Neural progenitor cell (in vitro differentiated cells): ENCODE measurements at regions not wholly inside any gene's neighbourhood (a gene's known extent, or its start where the extent isn't known, plus 50 kb on each side); places are given as distances from the start of the nearest gene placed in this dataset.

Source experiments
- DNase-seq: peaks from one replicate; pipeline ENCODE4 v3.0.0-alpha.2; 2016; ENCODE audit warnings: low spot score
- H2AFZ ChIP-seq: fragments of 200-600 bp; sonication (generic); replicated peaks from 2 replicates; pipeline ENCODE4 v1.6.1; 2016; ENCODE audit warnings: antibody characterized with exemption
- H3F3A ChIP-seq: fragments of 200-600 bp; sonication (generic); 2 replicates; pipeline ENCODE4 v1.6.1; 2016; ENCODE audit warnings: antibody characterized with exemption, low read depth
- H3K27ac ChIP-seq: fragments of 200-600 bp; sonication (generic); 2 replicates; pipeline ENCODE4 v1.5.1; 2016; ENCODE audit warnings: mild to moderate bottlenecking
- H3K27me3 ChIP-seq: fragments of 200-600 bp; sonication (generic); 2 replicates; pipeline ENCODE4 v1.6.1; 2016; ENCODE audit warnings: mild to moderate bottlenecking, moderate library complexity
- H3K36me3 ChIP-seq: fragments of 200-600 bp; sonication (generic); 2 replicates; pipeline ENCODE4 v1.5.1; 2016
- H3K4me1 ChIP-seq: fragments of 200-600 bp; sonication (generic); 2 replicates; pipeline ENCODE4 v1.6.1; 2016; ENCODE audit warnings: mixed run types
- H3K4me2 ChIP-seq: fragments of 200-600 bp; sonication (generic); 2 replicates; pipeline ENCODE4 v1.6.1; 2016
- H3K4me3 ChIP-seq: fragments of 200-600 bp; sonication (generic); 2 replicates; pipeline ENCODE4 v1.5.1; 2016
- H3K79me2 ChIP-seq: fragments of 200-600 bp; sonication (generic); 2 replicates; pipeline ENCODE4 v1.6.1; 2016; ENCODE audit warnings: low read depth
- H3K9ac ChIP-seq: fragments of 200-600 bp; sonication (generic); 2 replicates; pipeline ENCODE4 v1.6.1; 2016
- H3K9me3 ChIP-seq: fragments of 200-600 bp; sonication (generic); 2 replicates; pipeline ENCODE4 v1.5.1; 2016; ENCODE audit warnings: low read depth
- H4K20me1 ChIP-seq: fragments of 200-600 bp; sonication (generic); 2 replicates; pipeline ENCODE4 v1.6.1; 2016; ENCODE audit warnings: low read depth
- H3K27ac Mint-ChIP-seq: 3 replicates; pipeline ENCODE4 v1.8.0; 2021; ENCODE audit warnings: mixed read lengths
- H3K27me3 Mint-ChIP-seq: 2 replicates; pipeline ENCODE4 v1.8.0; 2022; ENCODE audit warnings: low read depth, mild to moderate bottlenecking, inconsistent platforms, moderate library complexity, mixed read lengths; ENCODE audit not compliant: insufficient read depth
- H3K36me3 Mint-ChIP-seq: 3 replicates; pipeline ENCODE4 v1.8.0; 2021; ENCODE audit warnings: mixed read lengths
- H3K4me1 Mint-ChIP-seq: 3 replicates; pipeline ENCODE4 v1.8.0; 2021; ENCODE audit warnings: mixed read lengths
- H3K4me3 Mint-ChIP-seq: 3 replicates; pipeline ENCODE4 v1.8.0; 2021; ENCODE audit warnings: mild to moderate bottlenecking, moderate library complexity, mixed read lengths
- H3K9me3 Mint-ChIP-seq: 3 replicates; pipeline ENCODE4 v1.8.0; 2020; ENCODE audit warnings: mixed read lengths
- EZH2 ChIP-seq: fragments of 200-600 bp; sonication (generic); IDR thresholded peaks from 2 replicates; pipeline ENCODE4 v1.6.1; 2017; ENCODE audit warnings: antibody characterized with exemption, mild to moderate bottlenecking, moderate library complexity
- EZH2phosphoT487 ChIP-seq: fragments of 200-600 bp; sonication (generic); IDR thresholded peaks from 2 replicates; pipeline ENCODE4 v1.6.1; 2017; ENCODE audit warnings: antibody characterized with exemption
- TF ChIP-seq, protein P1 (sequence below): fragments of 200-600 bp; sonication (generic); IDR thresholded peaks from 2 replicates; pipeline ENCODE4 v1.5.1; 2017; ENCODE audit warnings: antibody characterized with exemption, mild to moderate bottlenecking

DNA sequence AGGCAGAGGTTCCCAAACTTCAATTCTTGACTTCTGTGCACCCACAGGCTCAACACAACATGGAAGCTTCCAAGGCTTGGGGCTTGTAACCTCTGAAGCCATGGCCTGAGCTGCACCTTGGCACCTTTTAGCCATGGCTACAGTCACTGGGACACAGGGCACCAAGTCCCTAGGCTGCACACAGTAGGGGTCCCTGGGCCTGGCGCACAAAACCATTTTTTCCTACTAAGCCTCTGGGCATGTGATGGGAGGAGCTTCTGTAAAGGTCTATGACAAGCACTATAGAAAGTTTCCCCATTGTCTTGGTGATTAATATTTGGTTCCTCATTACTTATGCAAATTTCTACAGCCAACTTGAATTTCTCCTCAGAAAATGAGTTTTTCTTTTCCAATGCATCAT, 420.9 kb upstream of the GRM3 start:
- no peak for DNase-seq
- no peak overlapping the region for H3K4me3 ChIP-seq

DNA sequence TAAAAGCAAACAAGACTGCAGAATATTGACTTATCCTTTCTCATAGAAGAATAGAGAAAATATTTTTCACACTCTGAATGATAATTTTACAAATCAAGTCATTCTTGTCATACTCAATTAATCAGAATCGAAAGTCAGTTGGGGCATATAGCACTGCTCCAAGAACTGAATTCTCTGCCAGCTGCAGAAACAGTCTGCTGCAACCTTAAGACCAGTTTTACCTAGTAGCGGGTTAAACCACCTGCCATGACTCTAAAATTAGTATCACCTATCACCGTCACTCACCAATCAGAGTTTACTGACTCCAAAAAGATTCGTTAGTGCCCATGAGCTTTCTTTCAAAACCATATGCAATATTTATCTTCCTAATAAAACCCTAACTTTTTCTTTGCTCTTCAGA, 429.0 kb upstream of the GRM3 start:
- no peaks in the 10 kb centered on the region for H3K9me3 ChIP-seq
- H3K27ac ChIP-seq: no peak overlapping the region
- H3K4me2 ChIP-seq: no peak overlapping the region
- Mint-ChIP-seq H3K36me3 (no peaks in the 10 kb centered on the region), H3K27me3 (no peaks in the 10 kb centered on the region), H3K4me3 (no peak overlapping the region), H3K27ac (no peak overlapping the region), H3K9me3 (no peaks in the 10 kb centered on the region), H3K4me1 (no peaks in the 10 kb centered on the region)
- H3K79me2 ChIP-seq: no peaks in the 10 kb centered on the region
- no peaks in the 10 kb centered on the region for H3F3A ChIP-seq
- H2AFZ ChIP-seq: no peak overlapping the region
- TF ChIP-seq EZH2phosphoT487 (no peak), EZH2 (no peak)
- TF ChIP-seq, protein P1, sequence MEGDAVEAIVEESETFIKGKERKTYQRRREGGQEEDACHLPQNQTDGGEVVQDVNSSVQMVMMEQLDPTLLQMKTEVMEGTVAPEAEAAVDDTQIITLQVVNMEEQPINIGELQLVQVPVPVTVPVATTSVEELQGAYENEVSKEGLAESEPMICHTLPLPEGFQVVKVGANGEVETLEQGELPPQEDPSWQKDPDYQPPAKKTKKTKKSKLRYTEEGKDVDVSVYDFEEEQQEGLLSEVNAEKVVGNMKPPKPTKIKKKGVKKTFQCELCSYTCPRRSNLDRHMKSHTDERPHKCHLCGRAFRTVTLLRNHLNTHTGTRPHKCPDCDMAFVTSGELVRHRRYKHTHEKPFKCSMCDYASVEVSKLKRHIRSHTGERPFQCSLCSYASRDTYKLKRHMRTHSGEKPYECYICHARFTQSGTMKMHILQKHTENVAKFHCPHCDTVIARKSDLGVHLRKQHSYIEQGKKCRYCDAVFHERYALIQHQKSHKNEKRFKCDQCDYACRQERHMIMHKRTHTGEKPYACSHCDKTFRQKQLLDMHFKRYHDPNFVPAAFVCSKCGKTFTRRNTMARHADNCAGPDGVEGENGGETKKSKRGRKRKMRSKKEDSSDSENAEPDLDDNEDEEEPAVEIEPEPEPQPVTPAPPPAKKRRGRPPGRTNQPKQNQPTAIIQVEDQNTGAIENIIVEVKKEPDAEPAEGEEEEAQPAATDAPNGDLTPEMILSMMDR: no peak
- no peak overlapping the region for H3K4me3 ChIP-seq
- H3K27me3 ChIP-seq: no peaks in the 10 kb centered on the region
- H3K4me1 ChIP-seq: no peaks in the 10 kb centered on the region
- no peaks in the 10 kb centered on the region for H3K36me3 ChIP-seq
- H4K20me1 ChIP-seq: no peaks in the 10 kb centered on the region
- H3K9ac ChIP-seq: no peak overlapping the region
- DNase-seq: no peak

More for the DNA sequence above, 420.9 kb upstream of the GRM3 start:
- no peaks in the 10 kb centered on the region for H4K20me1 ChIP-seq
- H3K27ac Mint-ChIP-seq: no peak overlapping the region
- H2AFZ ChIP-seq: no peak overlapping the region
- H3K4me1 ChIP-seq: no peaks in the 10 kb centered on the region
- H3K9ac ChIP-seq: no peak overlapping the region
- H3K27ac ChIP-seq: no peak overlapping the region
- no peaks in the 10 kb centered on the region for H3F3A ChIP-seq
- no peaks in the 10 kb centered on the region for H3K27me3 ChIP-seq
- no peaks in the 10 kb centered on the region for H3K9me3 ChIP-seq
- no peak overlapping the region for H3K4me2 ChIP-seq
- no peak overlapping the region for H3K4me3 Mint-ChIP-seq
- no peaks in the 10 kb centered on the region for H3K27me3 Mint-ChIP-seq
- TF ChIP-seq EZH2phosphoT487: no peak
- no peak for TF ChIP-seq EZH2
- TF ChIP-seq, protein P1: no peak
- no peaks in the 10 kb centered on the region for H3K79me2 ChIP-seq
- H3K36me3 Mint-ChIP-seq: no peaks in the 10 kb centered on the region
- no peaks in the 10 kb centered on the region for H3K36me3 ChIP-seq
- H3K4me1 Mint-ChIP-seq: no peaks in the 10 kb centered on the region
- peaks cover 5% of the 10 kb centered on the region for H3K9me3 Mint-ChIP-seq

- H3K9me3 Mint-ChIP-seq: no peaks in the 10 kb centered on the region
- Histone ChIP-seq H3K36me3 (no peaks in the 10 kb centered on the region), H3K79me2 (no peaks in the 10 kb centered on the region), H3K9ac (no peak overlapping the region), H2AFZ (no peak overlapping the region), H3K27ac (no peak overlapping the region), H3K27me3 (no peaks in the 10 kb centered on the region), H3K9me3 (no peaks in the 10 kb centered on the region), H3K4me2 (no peak overlapping the region), H4K20me1 (no peaks in the 10 kb centered on the region), H3K4me1 (no peaks in the 10 kb centered on the region), H3F3A (no peaks in the 10 kb centered on the region), H3K4me3 (no peak overlapping the region)
- no peak for DNase-seq
- no peaks in the 10 kb centered on the region for H3K27me3 Mint-ChIP-seq
- H3K27ac Mint-ChIP-seq: no peak overlapping the region
- H3K4me1 Mint-ChIP-seq: no peaks in the 10 kb centered on the region
- TF ChIP-seq EZH2phosphoT487 (no peak), EZH2 (no peak)
- TF ChIP-seq, protein P1: no peak
- H3K4me3 Mint-ChIP-seq: no peak overlapping the region
- no peaks in the 10 kb centered on the region for H3K36me3 Mint-ChIP-seq
Observed at GRCh38 chr7:86212976-86213375, 430.7 kb upstream of the GRM3 start.

GRCh38 chr7:86209036-86209435, 434.7 kb upstream of the GRM3 start:
- no peaks in the 10 kb centered on the region for H3K4me1 Mint-ChIP-seq
- H3K27ac Mint-ChIP-seq: no peak overlapping the region
- H3K9ac ChIP-seq: no peak overlapping the region
- H3K4me2 ChIP-seq: no peak overlapping the region
- H3K27ac ChIP-seq: no peak overlapping the region
- H3K4me3 ChIP-seq: no peak overlapping the region
- H3K36me3 ChIP-seq: no peaks in the 10 kb centered on the region
- TF ChIP-seq, protein P1: no peak
- TF ChIP-seq EZH2 (no peak), EZH2phosphoT487 (no peak)
- no peak for DNase-seq
- no peak overlapping the region for H2AFZ ChIP-seq
- no peaks in the 10 kb centered on the region for H3K36me3 Mint-ChIP-seq
- H3K4me3 Mint-ChIP-seq: no peak overlapping the region
- H3K79me2 ChIP-seq: no peaks in the 10 kb centered on the region
- no peaks in the 10 kb centered on the region for H3K4me1 ChIP-seq
- H4K20me1 ChIP-seq: no peaks in the 10 kb centered on the region
- H3F3A ChIP-seq: no peaks in the 10 kb centered on the region
- no peaks in the 10 kb centered on the region for H3K9me3 ChIP-seq
- no peaks in the 10 kb centered on the region for H3K27me3 ChIP-seq
- no peaks in the 10 kb centered on the region for H3K9me3 Mint-ChIP-seq
- no peaks in the 10 kb centered on the region for H3K27me3 Mint-ChIP-seq
